ENCODE measurements at regions not wholly inside any gene's neighbourhood (a gene's known extent, or its start where the extent isn't known, plus 50 kb on each side); places are given as distances from the start of the nearest gene placed in this dataset.

DNA sequence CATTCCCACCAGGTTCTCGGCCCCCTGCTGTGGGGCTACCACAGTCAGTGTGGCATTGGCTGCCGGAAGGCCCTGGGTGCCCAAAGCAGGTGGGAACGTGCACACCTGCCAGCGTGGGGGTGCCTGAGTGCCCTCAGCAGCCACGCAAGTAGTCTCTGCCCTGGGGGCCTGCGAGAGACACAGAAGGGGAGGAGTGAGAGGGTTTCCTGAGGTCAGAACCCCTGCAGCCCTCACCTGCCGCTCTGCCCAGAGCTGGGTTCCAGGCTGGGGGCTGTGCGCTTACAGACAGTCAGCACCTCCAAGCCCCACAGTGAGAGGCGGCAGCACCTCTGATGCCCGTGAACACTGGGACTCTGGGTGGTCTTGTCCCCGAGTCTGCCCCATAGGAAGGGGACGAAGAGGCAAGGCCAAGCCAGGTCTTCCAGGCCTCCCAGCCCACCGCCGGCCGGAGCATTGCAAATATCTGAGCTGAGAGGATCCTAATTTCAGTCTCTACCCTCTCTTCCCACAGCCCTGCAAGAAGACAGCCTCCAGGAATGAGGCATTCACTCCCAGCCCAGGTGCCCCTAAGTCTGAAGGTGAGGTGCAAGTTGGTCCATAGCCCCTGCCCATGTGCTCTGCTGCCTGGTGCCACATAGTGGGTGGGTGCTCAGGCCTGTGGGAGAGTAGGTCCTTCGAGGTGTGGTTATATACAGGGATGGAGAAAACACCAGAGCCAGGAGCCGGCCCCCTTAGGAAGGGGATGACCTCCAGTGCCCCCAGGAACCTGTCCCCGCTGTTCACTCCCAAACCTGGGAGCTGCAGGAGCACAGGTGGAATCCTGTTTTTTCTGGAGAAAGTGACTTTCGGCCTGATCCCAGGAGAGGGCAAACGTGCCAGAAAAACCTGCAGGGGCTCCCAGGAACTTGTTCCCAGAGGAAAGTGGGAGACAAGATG, 291.1 kb upstream of the RTL1 start:
- no peaks in the 10 kb centered on the region for H3K9me3 ChIP-seq (ENCODE audit: control insufficient read depth in 1 of 2, insufficient read depth in 1 of 2, low read length in 2 of 2)
- no peaks in the 10 kb centered on the region for H3K4me1 ChIP-seq (ENCODE audit: insufficient read depth, low read length)
- ChIA-PET CTCF (no interaction called here), POLR2A (no interaction called here)
- H3K4me3 Mint-ChIP-seq, result no peak overlapping the region
- H3K27ac Mint-ChIP-seq, result no peak overlapping the region
- DNase-seq (no peak), ATAC-seq (ENCODE audit: poor library complexity) (no peak)
- H3K36me3 Mint-ChIP-seq (ENCODE audit: low read depth), result no peaks in the 10 kb centered on the region
- intact Hi-C loops (cut with DNase I, micrococcal nuclease), result no loop called here
- no peaks in the 10 kb centered on the region for H3K36me3 ChIP-seq (ENCODE audit: insufficient read depth, low read length)
- H3K27me3 ChIP-seq (ENCODE audit: control insufficient read depth in 1 of 2, insufficient read depth in 2 of 2, low read length in 2 of 2), result no peaks in the 10 kb centered on the region
- no peaks in the 10 kb centered on the region for H3K4me1 Mint-ChIP-seq (ENCODE audit: low read depth)
- no peaks in the 10 kb centered on the region for H3K9me3 Mint-ChIP-seq
- no peaks in the 10 kb centered on the region for H3K27me3 Mint-ChIP-seq
- H3K4me3 ChIP-seq (ENCODE audit: low read length), result no peak overlapping the region
- TF ChIP-seq, protein P1, sequence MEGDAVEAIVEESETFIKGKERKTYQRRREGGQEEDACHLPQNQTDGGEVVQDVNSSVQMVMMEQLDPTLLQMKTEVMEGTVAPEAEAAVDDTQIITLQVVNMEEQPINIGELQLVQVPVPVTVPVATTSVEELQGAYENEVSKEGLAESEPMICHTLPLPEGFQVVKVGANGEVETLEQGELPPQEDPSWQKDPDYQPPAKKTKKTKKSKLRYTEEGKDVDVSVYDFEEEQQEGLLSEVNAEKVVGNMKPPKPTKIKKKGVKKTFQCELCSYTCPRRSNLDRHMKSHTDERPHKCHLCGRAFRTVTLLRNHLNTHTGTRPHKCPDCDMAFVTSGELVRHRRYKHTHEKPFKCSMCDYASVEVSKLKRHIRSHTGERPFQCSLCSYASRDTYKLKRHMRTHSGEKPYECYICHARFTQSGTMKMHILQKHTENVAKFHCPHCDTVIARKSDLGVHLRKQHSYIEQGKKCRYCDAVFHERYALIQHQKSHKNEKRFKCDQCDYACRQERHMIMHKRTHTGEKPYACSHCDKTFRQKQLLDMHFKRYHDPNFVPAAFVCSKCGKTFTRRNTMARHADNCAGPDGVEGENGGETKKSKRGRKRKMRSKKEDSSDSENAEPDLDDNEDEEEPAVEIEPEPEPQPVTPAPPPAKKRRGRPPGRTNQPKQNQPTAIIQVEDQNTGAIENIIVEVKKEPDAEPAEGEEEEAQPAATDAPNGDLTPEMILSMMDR (IDR thresholded peaks at IDR 0.05), result no peak
- H3K27ac ChIP-seq (ENCODE audit: low read depth in 1 of 2, low read length in 2 of 2), result no peak overlapping the region

DNA sequence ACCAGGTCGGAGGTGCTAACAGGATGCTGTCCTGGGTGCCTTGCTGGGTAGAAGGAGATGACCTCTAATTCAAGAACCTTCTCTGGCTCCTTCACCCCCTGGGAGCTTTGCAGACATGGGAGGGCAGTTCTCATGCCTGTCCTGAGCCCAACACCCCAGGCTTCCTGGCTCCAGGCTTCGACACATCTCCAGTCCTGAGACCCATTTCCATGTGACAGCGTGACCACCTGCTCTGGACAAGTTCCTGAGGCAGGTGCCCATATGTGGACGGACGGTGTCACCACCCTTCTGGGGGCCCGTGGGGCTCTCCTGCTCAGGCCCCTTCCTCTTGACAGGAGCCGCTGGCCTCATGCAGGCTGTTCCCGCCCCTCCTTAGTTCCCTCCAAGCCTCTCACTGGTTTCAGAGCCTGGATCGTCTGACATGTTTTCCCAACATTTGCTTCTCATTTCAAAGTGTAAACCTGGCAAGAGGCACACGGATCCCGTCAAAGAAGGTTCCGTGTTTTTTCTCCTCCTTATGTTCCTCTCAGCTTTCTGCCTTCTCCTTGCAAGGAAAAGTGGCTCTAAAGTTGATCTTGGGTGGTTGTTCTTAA, 291.9 kb upstream of the RTL1 start:
- H3K4me3 Mint-ChIP-seq, result no peak overlapping the region
- no peaks in the 10 kb centered on the region for H3K9me3 ChIP-seq (ENCODE audit: control insufficient read depth in 1 of 2, insufficient read depth in 1 of 2, low read length in 2 of 2)
- no peak overlapping the region for H3K27ac Mint-ChIP-seq
- H3K36me3 Mint-ChIP-seq (ENCODE audit: low read depth), result no peaks in the 10 kb centered on the region
- POLR2A ChIA-PET, result no interaction called here
- CTCF ChIA-PET, result no interaction called here
- no peak for DNase-seq
- H3K4me3 ChIP-seq (ENCODE audit: low read length), result no peak overlapping the region
- no peaks in the 10 kb centered on the region for H3K27me3 Mint-ChIP-seq
- no peaks in the 10 kb centered on the region for H3K27me3 ChIP-seq (ENCODE audit: control insufficient read depth in 1 of 2, insufficient read depth in 2 of 2, low read length in 2 of 2)
- intact Hi-C loops (cut with DNase I, micrococcal nuclease), result no loop called here
- TF ChIP-seq, protein P1 (IDR thresholded peaks at IDR 0.05), result no peak
- H3K27ac ChIP-seq (ENCODE audit: low read depth in 1 of 2, low read length in 2 of 2), result no peak overlapping the region
- no peaks in the 10 kb centered on the region for H3K9me3 Mint-ChIP-seq
- no peaks in the 10 kb centered on the region for H3K4me1 ChIP-seq (ENCODE audit: insufficient read depth, low read length)
- no peak for ATAC-seq (ENCODE audit: poor library complexity)
- H3K36me3 ChIP-seq (ENCODE audit: insufficient read depth, low read length), result no peaks in the 10 kb centered on the region
- no peaks in the 10 kb centered on the region for H3K4me1 Mint-ChIP-seq (ENCODE audit: low read depth)

DNA sequence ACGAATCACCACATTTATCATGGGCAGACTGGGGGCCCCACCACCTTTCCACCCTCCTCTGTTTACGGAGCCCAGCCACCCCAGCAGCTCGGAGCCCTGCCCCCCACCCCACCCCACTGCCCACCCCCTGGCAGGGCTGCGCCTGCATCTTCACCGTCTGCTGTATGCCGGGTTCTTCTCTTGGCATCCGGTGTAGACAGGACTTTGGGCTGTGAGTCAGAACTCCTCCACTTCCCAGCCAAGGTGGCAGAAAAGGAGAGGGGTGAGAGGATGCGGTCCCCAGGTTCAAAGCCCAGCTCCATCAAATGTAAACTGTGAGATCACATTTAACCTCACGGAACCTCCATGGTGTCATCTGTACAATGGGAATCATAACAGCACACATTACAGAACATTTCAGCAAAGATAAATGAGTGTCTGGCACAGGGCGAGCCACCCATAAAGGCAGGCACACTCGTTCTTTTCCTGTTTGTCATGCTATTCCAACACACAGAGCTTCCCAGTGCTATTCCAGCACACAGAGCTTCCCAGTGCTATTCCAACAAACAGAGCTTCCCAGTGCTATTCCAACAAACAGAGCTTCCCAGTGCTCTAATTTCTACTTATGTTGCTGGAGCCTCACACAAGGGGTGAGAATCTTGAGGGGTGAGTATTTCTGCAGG, 292.7 kb upstream of the RTL1 start:
- Histone ChIP-seq H3K27ac (ENCODE audit: low read depth in 1 of 2, low read length in 2 of 2) (no peak overlapping the region), H3K27me3 (ENCODE audit: control insufficient read depth in 1 of 2, insufficient read depth in 2 of 2, low read length in 2 of 2) (no peaks in the 10 kb centered on the region), H3K4me1 (ENCODE audit: insufficient read depth, low read length) (no peaks in the 10 kb centered on the region), H3K36me3 (ENCODE audit: insufficient read depth, low read length) (no peaks in the 10 kb centered on the region), H3K9me3 (ENCODE audit: control insufficient read depth in 1 of 2, insufficient read depth in 1 of 2, low read length in 2 of 2) (no peaks in the 10 kb centered on the region), H3K4me3 (ENCODE audit: low read length) (no peak overlapping the region)
- Mint-ChIP-seq H3K27me3 (no peaks in the 10 kb centered on the region), H3K4me1 (ENCODE audit: low read depth) (no peaks in the 10 kb centered on the region), H3K27ac (no peak overlapping the region), H3K9me3 (no peaks in the 10 kb centered on the region), H3K4me3 (no peak overlapping the region), H3K36me3 (ENCODE audit: low read depth) (no peaks in the 10 kb centered on the region)
- intact Hi-C loops (cut with DNase I, micrococcal nuclease), result no loop called here
- ChIA-PET POLR2A (no interaction called here), CTCF (no interaction called here)
- DNase-seq (no peak), ATAC-seq (ENCODE audit: poor library complexity) (no peak)
- TF ChIP-seq, protein P1 (IDR thresholded peaks at IDR 0.05), result no peak

Measured in CD4-positive, alpha-beta T cell (primary cell).